ENCODE measurements at regions not wholly inside any gene's neighbourhood (a gene's known extent, or its start where the extent isn't known, plus 50 kb on each side); places are given as distances from the start of the nearest gene placed in this dataset.

DNA sequence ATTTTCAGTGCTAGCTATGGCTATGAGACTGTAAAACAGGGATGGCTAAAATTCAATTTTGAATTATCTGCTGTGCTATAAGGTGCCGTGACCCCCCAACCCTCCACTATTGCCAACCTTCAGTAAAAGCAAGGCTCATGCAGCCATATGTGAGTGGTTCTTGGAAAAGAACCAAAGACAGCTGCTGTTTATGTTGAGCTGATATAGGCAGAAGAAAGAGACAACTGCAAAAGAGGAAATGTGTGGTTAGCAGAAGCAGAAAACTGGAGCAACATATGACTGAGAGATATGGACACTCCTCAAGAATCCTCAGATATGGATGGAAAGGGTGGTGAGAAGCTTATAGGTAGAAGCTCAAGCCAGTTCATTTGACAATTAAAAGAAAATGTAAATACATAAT lies 200.3 kb downstream of the TLE1 start:
- DNase-seq = no peak

DNA sequence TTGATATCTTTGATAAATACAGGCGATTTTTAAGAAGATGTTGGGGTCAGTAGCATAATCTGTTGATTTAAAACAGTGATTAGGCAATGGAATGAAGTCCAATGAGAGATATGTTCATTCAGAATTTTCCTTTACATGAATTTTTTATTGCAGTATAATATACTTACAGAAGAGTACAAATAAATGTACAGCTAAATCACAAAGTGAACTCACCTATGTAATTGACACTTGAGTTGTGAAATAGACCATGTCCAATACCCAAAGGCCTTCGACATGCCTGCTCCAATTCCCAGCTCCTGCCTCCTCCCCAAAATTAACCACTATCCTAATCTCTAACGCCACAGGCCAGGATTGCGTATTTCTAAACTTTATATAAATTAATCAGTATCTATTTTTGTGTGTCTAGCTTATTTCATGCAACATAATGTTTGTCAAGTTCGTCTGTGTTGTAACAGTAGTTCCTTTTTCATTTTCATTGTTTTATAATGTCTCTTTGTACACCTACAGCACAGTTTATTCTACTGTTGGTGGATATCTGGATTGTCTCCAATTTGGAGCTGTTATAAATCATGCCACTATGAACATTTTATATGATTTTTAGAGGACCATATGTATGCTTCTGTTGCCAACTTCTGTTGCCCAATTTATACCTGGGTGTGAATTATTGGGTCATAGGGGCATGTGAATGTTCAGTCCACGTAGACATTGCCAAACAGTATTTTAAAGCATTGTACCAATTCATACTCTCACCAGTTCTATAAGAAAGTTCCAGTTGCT lies 208.3 kb downstream of the TLE1 start:
- no peak for DNase-seq

- DNase-seq = no peak
Observed at GRCh38 chr9:81479573-81479972, 209.8 kb downstream of the TLE1 start.

- DNase-seq = no peak
Observed at GRCh38 chr9:81477669-81478068, 211.7 kb downstream of the TLE1 start.

GRCh38 chr9:81476813-81477490 lies 212.4 kb downstream of the TLE1 start:
- no peak for DNase-seq

GRCh38 chr9:81474792-81475191 lies 214.6 kb downstream of the TLE1 start:
- no peak for DNase-seq

GRCh38 chr9:81474125-81474524 lies 215.2 kb downstream of the TLE1 start:
- DNase-seq = no peak

- no peak for DNase-seq
Observed at GRCh38 chr9:81473708-81474107, 215.6 kb downstream of the TLE1 start.

DNA sequence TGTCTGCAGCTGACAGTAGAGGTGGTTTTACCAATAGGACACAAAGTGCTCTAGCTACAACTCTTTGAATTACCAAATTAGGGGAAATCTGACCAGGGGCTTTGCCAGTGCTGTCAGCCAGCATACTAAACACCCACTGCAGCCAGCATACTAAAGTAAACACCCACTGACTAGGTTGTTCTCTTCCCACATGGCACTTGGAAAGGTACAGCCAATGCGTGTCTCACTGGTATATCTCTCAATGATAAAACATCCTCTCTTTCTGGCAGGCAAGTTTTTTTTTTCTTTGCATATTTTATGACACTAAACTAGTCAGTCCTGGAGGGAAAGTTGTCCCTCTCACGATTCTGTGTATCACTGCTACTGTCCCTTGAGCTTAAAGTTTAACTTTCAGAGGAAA lies 216.1 kb downstream of the TLE1 start:
- no peak for DNase-seq

- no peak for DNase-seq
Observed at GRCh38 chr9:81472701-81473100, 216.6 kb downstream of the TLE1 start.

DNA sequence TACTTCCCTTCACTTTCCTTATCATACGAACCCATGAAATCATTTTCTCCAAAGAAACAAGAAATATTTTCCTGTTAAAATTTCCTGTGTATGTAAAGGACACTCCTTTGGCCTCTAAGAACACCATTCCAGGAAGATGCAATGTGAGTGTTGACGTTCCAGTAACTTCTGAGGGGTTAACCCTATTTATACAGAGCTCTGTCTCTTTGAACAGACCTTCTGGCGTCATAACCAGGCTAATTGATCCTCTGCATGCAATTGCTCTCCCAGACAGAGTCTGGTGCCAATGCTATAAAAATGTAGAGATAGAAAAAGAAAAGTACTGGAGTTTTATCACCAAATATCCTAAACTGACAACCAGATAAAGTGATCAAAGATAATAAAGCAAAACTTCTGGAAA lies 218.5 kb downstream of the TLE1 start:
- no peak for DNase-seq

- DNase-seq = no peak
Observed at GRCh38 chr9:81468084-81468595, 221.2 kb downstream of the TLE1 start.

DNA sequence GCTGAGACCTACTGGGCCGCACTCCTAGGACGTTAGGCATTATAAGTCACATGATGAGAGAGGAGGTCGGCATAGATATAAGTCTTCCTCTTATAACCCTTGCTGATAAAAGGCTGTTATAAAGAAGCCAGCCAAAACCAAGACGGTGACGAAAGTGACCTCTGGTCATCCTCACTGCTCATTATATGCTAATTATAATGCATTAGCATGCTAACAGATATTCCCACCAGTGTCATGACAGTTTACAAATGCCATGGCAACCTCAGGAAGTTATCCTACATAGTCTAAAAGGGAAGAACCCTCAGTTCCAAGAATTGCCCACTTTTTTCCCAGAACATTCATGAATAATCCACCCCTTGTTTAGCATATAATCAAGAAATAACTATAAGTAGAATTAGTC lies 222.4 kb downstream of the TLE1 start:
- no peak for DNase-seq

DNA sequence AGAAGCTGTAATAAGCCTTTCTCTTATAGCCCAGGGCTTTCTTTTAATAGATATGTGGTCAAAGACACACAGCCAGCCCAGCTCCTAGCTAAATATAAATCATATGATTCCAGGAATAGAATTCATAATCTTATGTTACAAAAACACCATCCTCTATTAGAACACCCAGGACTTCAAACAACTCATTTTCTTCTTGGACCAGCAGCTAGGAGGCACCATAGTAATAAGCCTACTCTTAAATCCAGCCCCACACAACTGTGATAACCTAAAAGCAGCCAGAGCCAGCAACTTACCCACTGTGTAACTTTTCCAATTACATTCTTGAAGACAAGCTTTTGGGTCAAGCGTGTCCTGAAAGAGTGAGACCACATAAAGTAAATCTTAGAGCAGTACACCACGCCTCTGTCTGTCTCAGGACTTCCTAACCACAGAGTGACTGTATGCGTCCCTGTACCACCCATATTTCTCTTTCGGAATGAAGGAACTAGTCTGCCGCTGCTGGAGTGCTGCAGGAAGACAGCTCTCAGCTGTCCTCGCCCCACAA lies 223.8 kb downstream of the TLE1 start:
- no peak for DNase-seq

- DNase-seq = no peak
Observed at GRCh38 chr9:81462801-81463200, 226.5 kb downstream of the TLE1 start.

- DNase-seq = no peak
Observed at GRCh38 chr9:81461196-81461595, 228.2 kb downstream of the TLE1 start.

GRCh38 chr9:81460693-81461092 lies 228.7 kb downstream of the TLE1 start:
- DNase-seq = no peak

DNA sequence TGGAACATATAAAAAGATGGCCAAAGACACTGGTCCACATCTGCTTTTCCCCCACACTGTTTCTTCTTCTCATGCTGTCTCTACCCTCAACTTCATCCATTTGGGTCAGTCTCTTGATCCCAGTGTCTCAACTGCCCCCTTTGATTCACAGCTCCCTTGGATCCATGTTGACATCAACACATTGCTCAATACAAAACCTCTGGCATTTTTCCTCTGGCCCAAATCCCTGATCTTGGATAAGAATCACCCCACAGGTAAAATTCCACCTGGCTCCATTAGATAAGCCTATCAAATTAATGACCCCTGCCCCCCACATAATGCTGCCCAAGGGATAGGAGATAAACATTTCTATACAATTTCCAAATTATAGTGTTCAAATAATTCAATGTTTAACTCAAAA lies 229.8 kb downstream of the TLE1 start:
- no peak for DNase-seq

DNA sequence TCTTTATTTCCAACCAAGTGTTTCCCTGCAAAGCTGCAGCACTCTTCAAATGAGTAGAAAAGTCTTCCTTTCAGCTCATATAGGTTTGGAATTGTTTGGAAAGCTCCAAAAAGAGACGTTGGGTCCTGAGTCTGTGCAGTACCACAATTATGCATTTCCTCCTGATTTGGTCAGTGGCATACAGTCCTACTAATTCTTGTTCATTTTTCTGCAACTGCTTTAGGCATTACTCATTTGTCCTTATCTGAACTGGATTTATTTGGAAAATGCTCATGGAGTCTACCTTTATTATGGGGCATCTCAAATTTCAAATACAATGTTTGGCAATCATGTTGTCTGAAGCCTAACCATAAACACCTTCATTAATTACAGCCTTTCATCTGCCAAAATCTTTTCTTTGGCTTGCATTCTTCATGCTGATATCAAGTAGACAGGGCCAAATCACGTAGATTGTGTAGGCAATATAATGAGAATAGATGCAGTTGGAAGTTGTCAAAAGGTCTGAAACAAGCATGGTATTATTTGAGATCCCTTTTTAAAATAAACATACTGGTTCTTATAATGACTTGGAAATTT lies 232.8 kb downstream of the TLE1 start:
- no peak for DNase-seq

- no peak for DNase-seq
Observed at GRCh38 chr9:81455462-81456219, 233.7 kb downstream of the TLE1 start.

DNA sequence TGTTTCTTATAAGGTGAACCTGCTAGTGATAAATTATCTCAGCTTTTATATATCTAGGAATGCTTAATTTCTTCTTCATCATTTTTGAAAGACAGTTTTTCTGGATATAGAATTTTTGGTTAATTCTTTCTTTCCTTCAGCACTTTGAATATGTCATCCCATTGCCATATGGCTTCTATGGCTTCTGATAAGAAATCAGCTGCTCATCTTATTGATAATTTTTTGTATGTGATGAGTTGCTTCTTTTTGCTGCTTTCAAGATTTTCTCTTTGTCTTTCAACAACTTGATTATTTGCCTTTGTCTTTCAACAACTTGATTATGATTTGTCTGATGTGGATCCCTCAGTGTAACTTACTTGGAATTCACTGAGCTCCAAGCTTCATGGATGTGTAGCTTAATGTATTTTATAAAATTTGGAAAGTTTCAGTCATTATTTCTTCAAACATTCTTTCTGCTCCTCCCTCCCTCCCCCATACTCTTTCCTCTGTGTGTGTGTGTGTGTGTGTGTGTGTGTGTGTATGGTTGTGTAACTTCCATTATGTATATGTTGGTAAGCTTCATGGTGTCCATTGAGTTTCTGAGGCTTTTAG lies 243.9 kb downstream of the TLE1 start:
- no peak for DNase-seq

DNA sequence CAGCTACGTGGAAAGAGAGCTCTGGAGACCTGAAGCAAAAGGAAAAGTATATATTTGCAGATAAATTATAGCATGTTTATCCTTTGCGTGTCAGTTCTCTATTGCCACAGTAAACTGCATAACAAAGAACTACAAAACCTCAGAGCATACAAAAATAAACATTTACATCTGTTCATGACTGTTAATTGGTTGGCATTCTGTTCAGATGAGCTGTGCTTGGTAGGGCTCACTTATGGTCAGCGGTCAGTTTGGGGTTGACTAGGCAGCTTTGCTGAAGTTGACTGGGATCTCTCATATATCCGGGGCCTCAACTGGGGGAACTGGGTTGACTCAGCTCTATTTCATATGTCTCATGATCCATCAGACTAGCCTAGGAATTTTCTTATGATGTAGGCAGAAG lies 257.7 kb downstream of the TLE1 start:
- no peak for DNase-seq

All from left kidney (tissue), 1 donor.